ENCODE measurements at regions not wholly inside any gene's neighbourhood (a gene's known extent, or its start where the extent isn't known, plus 50 kb on each side); places are given as distances from the start of the nearest gene placed in this dataset.

- 80% methylated on average over 1 of the region's 1 CpG for WGBS
- intact Hi-C loops (cut with DNase I), result no loop called here
- Histone ChIP-seq H3K36me3 (no peaks in the 10 kb centered on the region), H3K4me1 (no peaks in the 10 kb centered on the region), H3K27me3 (no peaks in the 10 kb centered on the region), H3K9me3 (no peaks in the 10 kb centered on the region), H3K27ac (replicated peaks in 1 of 4) (no peak overlapping the region), H3K4me3 (no peak overlapping the region)
- DNase-seq (ENCODE audit: extremely low spot score), result no peak
- TF ChIP-seq EP300 (IDR thresholded peaks at IDR 0.05) (no peak), CTCF (IDR thresholded peaks at IDR 0.05) (no peak), POLR2A (IDR thresholded peaks at IDR 0.05; ENCODE audit: low read depth) (no peak), POLR2AphosphoS5 (IDR thresholded peaks at IDR 0.05) (no peak)
Measured at GRCh38 chr10:105598207-105598606, 957.1 kb downstream of the SORCS3 start.

- intact Hi-C loops (cut with DNase I), result no loop called here
- Histone ChIP-seq H3K9me3 (no peaks in the 10 kb centered on the region), H3K4me3 (no peak overlapping the region), H3K4me1 (no peaks in the 10 kb centered on the region), H3K27ac (replicated peaks in 1 of 4) (no peak overlapping the region), H3K27me3 (no peaks in the 10 kb centered on the region), H3K36me3 (no peaks in the 10 kb centered on the region)
- no peak for TF ChIP-seq POLR2A (IDR thresholded peaks at IDR 0.05; ENCODE audit: low read depth)
- TF ChIP-seq CTCF (IDR thresholded peaks at IDR 0.05), result no peak
- no peak for TF ChIP-seq POLR2AphosphoS5 (IDR thresholded peaks at IDR 0.05)
- no peak for TF ChIP-seq EP300 (IDR thresholded peaks at IDR 0.05)
- WGBS, result 43% methylated on average over 1 of the region's 1 CpG
- no peak for DNase-seq (ENCODE audit: extremely low spot score)
Measured at GRCh38 chr10:105597312-105597711, 956.2 kb downstream of the SORCS3 start.

- TF ChIP-seq CTCF (IDR thresholded peaks at IDR 0.05), result no peak
- no peak for TF ChIP-seq EP300 (IDR thresholded peaks at IDR 0.05)
- TF ChIP-seq POLR2A (IDR thresholded peaks at IDR 0.05; ENCODE audit: low read depth), result no peak
- TF ChIP-seq POLR2AphosphoS5 (IDR thresholded peaks at IDR 0.05), result no peak
- H3K27ac ChIP-seq (replicated peaks in 1 of 4), result no peak overlapping the region
- intact Hi-C loops (cut with DNase I), result no loop called here
- H3K27me3 ChIP-seq, result no peaks in the 10 kb centered on the region
- H3K36me3 ChIP-seq, result no peaks in the 10 kb centered on the region
- no peaks in the 10 kb centered on the region for H3K4me1 ChIP-seq
- no peak for DNase-seq (ENCODE audit: extremely low spot score)
- no peaks in the 10 kb centered on the region for H3K9me3 ChIP-seq
- H3K4me3 ChIP-seq, result no peak overlapping the region
- 65% methylated on average over 3 of the region's 3 CpGs for WGBS
Measured at GRCh38 chr10:105596749-105597148, 955.7 kb downstream of the SORCS3 start.

- no peak for DNase-seq (ENCODE audit: extremely low spot score)
- Histone ChIP-seq H3K27ac (replicated peaks in 1 of 4) (no peak overlapping the region), H3K36me3 (no peaks in the 10 kb centered on the region), H3K4me1 (no peaks in the 10 kb centered on the region), H3K27me3 (no peaks in the 10 kb centered on the region), H3K4me3 (no peak overlapping the region), H3K9me3 (no peaks in the 10 kb centered on the region)
- WGBS, result 87% methylated on average over 2 of the region's 2 CpGs
- intact Hi-C loops (cut with DNase I), result no loop called here
- TF ChIP-seq POLR2AphosphoS5 (IDR thresholded peaks at IDR 0.05) (no peak), CTCF (IDR thresholded peaks at IDR 0.05) (no peak), POLR2A (IDR thresholded peaks at IDR 0.05; ENCODE audit: low read depth) (no peak), EP300 (IDR thresholded peaks at IDR 0.05) (no peak)
Measured at GRCh38 chr10:105594296-105594695, 953.2 kb downstream of the SORCS3 start.

- TF ChIP-seq POLR2AphosphoS5 (IDR thresholded peaks at IDR 0.05) (no peak), POLR2A (IDR thresholded peaks at IDR 0.05; ENCODE audit: low read depth) (no peak), EP300 (IDR thresholded peaks at IDR 0.05) (no peak), CTCF (IDR thresholded peaks at IDR 0.05) (no peak)
- Histone ChIP-seq H3K4me1 (no peaks in the 10 kb centered on the region), H3K27ac (replicated peaks in 1 of 4) (no peak overlapping the region), H3K9me3 (no peaks in the 10 kb centered on the region), H3K36me3 (no peaks in the 10 kb centered on the region), H3K27me3 (no peaks in the 10 kb centered on the region), H3K4me3 (no peak overlapping the region)
- DNase-seq (ENCODE audit: extremely low spot score), result no peak
- intact Hi-C loops (cut with DNase I), result no loop called here
- 79% methylated on average over 1 of the region's 1 CpG for WGBS
Measured at GRCh38 chr10:105592468-105592867, 951.4 kb downstream of the SORCS3 start.

Data from esophagus muscularis mucosa (tissue), 4 donors.